Limb (tissue), 2 donors: ENCODE measurements at regions not wholly inside any gene's neighbourhood (a gene's known extent, or its start where the extent isn't known, plus 50 kb on each side); places are given as distances from the start of the nearest gene placed in this dataset.

Experiments
- DNase-seq, 2 donors: peaks; one replicate each; pipeline ENCODE4 v3.0.0-alpha.2; 2016; ENCODE audit errors: extremely low spot score in 2 of 2

DNA sequence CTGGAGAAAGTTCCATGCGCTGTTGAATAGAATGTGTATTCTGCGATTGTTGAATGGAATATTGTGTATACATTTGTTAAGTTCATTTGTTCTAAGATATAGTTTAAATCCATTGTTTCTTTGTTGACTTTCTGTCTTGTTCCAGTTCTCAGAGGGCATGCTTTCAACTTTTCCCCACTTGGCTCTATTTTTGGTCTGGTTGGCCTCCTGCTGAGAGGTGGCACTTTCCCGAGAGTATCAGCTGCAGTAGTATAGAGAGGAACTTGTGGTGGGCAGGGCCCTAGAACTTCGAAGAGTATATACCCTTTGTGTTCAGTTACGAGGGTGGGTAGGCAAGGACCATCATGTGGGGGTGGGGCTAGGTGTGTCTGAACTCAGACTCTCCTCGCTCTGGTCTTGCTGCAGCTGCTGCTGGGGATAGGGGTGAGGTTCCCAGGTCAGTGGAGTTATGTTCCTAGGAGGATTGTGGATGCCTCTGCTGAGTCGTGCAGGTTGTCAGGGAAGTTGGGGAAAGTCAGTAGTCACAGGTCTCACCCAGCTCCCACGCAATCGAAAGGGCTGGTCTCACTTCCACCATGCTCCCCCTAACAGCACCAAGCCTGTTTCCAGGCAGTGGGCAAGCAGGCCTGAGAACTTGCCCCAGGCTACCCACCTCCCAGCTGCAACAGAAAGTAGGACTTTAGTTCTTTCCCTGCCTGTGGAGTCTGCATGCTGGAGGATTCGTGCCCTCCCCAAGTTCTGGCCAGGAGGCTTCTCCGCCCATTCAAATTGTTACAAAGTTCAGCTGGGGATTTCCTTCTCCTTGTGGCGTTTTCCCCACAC, 118.9 kb upstream of the SSTR4 start:
- DNase-seq: no peak

DNA sequence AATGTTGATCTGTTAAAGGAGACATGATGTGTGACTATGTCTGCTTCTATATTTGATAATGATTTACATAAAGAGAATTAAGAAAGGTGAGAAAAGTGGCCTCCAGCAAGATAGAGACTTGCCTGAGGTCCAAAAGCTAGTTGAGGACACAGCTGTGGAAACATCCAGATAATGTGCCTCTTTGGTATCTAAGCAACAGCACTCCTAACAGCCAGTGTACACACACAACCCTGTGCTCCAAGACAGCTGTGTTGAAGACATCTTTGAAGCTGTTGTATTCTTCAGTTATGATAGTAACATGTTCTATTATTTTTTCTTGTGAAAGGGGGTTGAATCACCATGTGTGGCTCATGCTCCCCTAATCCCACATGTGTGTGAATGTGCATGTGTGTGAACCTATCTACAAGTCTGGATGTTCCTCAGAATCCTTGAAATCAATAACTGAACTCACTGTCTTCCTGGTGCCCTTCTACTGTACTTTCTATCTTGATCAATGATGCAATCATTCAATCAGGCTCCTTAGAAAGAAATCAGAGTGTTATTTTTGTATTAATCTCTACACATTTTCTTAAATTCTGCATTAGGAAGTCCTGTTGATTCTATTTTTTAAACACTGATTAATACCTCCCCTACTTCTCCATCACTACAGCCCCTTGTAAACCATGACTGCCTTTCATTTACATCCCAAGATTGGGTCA, 116.7 kb upstream of the SSTR4 start:
- no peak for DNase-seq

DNA sequence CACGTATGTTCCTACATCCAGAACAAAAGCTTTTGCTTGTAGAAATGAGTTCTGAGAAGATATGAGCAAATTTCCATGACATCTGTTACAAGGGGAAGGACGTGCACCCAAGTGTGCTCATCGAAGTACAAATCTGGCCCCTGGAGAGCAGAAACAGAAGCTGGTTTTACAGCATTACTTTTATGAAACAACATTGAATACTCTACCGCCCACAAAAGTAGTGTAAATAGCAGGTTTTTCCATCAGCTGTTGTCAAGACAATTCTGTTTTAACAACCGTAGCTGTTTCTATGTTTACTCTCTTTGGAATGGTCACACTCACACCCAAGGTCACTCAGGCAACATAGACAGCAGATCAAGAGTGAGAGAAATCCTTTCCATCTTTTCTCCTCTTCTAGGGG, 114.2 kb upstream of the SSTR4 start:
- no peak for DNase-seq

DNA sequence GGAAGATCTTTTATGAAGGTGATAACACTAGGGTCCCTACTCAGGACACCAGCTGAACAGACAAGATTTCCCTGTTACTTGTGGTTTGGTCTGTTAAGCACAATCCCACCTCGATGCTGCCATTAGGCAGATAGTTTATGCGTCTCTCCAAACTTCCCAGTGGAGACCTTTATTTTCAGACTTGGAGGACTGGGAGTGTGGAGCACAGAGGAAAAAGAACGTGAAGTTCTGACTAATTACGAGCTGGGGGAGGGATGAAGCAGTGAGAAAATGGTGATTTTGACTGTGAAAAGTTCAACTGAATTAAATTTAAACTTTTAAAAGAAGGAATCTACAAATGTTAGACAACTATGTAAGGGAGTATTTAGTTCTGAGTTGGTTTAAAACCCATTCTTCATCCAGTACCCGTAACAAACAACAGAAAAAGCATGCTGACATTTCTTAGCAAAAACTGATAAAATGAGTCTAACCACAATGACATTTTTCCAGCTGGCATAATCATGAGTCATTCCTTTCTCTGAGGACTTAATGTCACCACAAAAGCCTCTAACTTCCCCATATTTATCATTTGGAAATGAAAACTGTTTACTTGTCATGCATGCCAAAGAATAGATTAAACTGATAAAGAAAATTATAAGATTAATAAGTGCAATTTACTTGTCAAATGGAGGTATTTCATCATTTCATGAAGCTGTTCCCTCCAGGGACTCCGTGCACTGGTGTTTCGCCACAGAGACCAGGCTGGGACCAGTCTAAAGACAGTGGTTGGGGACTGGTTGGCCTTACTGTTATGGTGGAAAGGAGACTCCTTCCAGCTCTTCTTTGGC, 113.3 kb upstream of the SSTR4 start:
- no peak for DNase-seq

DNA sequence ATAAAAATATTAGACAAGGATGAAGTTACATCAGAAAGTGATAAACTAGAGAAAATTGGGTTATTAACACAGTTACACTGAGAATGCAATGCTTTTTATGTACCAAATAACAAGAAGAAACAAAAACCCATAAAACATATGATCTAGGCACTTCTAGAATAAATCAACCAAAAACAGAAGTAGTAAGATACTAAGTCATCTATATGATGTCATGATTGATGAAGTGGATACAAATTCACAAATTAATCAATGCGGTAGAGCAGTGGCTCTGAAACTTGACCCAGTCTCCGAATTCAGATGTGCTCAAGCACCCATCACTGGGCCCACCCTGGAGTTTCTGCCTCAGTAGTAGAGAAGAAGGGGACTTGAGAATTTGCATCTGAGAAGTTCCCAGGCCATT, 112.1 kb upstream of the SSTR4 start:
- DNase-seq: no peak

DNA sequence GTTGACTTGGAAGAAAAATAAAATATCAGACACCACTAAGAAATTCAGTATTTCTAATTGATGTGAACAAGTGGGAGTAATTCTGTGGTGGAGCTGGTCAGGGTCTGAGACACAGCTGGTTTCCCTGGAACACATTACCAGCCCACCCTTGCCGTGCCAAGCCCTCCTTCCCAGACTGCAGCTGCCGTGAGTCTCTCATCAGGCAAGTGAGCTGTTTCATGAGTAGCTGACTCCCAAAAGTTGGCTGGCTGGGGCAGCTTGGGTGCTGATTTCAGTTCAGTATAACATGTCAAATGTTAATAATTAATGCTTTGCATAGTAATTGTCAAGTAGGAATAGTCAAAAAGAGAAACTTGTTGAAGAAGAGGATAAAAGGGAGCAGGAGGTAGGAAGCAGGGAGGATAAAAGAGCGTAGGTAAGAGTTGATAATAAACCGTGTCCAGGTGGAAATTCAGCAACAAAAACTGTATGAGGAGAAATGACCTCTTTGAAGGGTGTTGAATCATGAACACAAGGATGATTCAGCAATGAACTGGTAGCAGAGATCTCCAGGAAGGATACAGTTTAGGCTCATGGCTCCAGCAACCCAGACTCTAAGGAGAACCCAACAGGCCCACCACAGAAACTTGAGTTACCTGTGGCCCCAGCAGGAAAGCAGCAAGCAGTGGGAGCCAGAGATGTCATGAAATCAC, 110.9 kb upstream of the SSTR4 start:
- peak in 1 of 2 donors; percentile 38 for DNase-seq

DNA sequence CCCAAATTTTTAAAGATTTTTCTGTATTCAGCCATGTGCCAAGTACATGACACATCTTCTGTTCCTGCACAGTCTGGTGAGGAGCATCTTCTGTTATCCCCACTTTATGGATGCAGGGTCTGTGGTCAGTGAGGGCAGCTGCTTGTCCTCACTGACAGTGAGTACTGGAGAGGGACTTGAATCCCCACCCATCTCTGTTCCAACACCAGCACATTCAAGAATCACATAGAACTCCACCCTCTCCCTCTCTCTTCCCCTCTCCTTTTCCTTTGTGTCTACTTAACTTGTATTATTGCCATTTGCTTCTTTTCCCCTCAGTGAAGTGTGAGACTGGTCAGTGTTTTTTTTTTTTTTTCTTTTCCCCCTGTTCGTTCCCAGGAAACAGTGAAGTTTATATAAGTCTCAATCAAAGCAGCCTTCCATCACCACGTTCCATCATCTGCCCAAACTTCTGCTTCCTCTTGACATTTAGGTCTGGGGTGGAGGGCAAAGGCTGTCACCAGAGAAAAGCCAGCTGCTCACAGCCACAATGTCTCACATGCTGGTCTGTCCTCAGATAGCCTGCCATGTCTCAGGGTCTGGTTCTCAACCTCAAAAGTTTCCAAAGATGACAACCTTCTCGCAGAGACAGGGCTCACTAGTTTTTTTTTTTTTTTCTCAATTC, 110.0 kb upstream of the SSTR4 start:
- no peak for DNase-seq

DNA sequence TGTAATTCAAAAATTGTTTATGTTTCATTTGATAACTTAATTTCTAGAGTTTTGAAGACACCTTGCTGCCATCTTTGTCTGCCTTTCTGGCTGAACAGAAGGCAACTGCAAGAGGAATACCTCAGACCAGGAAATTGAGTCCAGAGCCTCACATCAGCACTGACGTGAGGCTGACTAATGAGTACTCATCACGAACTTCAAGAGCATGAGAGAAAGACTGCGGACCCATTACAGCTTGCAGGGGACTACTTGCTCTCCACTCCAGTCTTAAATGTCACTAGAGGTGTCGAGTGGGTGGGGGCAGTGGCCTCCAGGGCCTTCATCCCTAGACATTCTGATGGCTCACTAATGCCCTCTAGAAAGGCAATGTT, 109.5 kb upstream of the SSTR4 start:
- no peak for DNase-seq

DNA sequence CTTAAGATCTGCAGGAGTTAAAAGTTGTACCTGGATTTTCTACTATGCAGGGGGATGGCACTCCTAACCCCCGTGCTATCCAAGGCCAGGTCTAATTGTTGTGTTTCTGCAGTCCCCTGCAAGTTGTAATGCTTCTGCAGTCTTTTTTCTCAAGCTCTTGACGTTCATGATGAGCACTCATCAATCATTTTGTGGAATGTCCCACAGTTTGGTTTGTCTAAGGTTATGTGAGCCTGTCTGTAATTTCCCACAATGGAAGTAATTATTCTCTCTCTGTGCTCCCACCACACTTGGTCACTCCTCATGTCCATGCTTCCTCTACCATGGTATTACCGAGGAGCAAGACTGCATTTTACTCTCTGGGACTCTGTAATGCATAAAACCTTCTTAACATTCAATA, 107.6 kb upstream of the SSTR4 start:
- DNase-seq: no peak

DNA sequence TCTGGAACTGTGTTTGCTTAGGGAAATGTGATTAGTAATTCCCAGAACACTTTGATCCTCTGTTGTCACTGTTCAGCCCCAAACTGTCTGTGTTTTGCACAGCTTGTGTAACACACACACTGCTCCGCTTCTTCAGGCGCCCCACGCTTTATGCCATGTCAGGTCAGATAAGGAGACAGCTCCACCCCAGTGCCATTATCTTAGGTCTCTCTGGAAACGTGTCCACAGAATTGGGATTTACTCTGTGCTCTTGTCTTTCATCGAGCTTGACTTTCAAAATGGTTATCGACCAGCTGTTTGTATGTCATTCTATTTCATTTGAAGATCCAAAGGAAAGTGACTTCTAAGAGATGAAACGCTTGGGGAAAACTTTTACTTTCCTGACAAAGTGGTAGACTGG, 106.4 kb upstream of the SSTR4 start:
- DNase-seq: no peak

DNA sequence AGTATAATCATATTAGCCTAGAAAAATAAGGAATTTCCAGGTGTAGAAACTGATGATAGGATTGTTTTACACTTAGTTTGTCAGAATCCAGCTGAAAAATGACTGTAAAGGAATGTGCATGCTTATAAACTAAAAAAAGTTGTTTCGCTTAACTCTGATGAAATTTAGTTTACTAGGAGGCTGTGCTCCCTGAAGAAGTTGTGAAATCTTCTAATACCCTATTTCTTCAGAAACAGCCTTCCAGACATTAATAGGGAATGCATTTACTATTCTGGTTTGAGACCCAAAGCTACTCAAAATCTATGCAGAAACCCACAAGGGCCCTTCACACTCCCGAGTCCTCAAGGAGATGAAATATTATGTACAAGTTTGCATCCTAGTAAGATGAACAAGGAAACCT, 105.5 kb upstream of the SSTR4 start:
- no peak for DNase-seq

DNA sequence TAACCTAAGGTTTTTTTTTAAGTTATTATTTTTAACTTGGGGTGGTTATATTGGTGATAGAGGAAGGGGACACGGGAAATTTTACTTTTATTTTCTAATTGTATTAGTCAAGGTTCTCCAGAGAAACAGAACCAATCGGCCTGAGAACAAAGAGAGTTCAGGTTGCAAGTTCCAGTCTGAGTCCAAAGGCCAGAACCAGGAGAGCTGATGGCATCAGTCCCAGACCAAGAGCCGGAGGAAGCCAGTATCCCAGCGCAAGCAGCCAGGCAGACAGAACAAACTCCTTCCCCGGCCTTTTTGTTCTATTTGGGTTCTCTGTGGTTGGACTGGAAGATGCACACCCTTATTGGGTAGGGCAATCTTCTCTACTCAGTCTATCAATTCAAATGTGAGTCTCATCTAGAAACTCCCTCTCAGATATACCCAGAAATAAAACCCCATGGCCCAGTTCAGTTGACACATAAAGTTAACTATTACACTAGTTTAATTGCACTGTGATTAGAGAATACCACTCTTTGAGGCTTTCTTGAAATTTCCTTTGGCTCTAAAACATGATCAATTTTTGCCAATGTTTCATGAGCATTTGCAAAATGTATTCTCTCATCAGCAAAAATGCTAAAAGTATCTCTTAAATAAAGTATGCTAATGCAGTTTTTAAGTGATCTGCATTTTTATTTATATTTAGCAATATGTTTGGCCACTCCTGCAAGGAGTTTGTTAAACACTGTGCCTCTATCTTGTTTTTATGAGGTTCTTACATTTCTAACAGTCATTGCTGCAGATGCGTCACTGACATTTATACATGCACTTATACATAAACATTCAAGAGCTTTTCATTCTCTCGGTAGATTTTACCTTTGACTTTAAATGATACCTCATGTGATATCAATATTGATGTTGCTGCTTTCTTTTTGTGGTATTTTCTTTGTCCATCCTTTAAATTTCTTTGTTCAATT, 103.2 kb upstream of the SSTR4 start:
- no peak for DNase-seq

DNA sequence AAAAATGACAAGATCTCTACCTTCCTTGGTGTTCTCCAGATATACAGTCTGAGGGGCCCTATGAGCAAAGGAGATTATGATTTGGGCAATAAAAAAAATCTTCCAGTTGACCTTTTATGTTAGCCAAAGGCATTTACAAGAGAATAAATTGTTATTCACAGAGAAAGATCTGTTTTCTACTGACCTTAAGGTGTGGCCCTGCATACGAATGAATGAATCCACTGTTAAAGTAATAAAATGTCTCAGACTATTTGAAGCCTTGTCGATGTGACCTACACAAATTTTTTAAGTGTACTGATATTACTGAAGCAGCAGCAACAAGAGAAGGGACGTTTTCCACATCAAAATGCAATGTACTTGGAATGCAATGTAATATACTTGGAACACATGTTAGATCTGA, 95.9 kb upstream of the SSTR4 start:
- DNase-seq: no peak

DNA sequence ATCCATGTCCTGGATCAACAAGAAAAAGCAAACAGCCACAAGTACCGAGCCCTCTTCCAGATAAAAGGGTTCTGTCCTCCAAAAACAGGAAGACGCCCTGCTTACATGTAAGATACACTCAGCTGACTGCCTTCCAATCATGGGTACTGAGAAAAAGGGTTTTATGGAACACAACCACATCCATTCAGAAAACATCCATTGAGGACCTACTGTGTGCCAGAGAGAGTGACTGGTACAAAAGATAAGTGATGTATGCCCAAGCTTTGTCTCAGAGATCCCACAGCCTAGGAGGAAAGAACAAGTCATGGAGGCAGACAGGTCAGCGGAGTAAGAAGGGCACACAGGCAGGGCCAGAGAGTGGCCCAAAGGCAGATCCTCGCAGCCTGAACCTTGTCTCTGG, 94.8 kb upstream of the SSTR4 start:
- no peak for DNase-seq

DNA sequence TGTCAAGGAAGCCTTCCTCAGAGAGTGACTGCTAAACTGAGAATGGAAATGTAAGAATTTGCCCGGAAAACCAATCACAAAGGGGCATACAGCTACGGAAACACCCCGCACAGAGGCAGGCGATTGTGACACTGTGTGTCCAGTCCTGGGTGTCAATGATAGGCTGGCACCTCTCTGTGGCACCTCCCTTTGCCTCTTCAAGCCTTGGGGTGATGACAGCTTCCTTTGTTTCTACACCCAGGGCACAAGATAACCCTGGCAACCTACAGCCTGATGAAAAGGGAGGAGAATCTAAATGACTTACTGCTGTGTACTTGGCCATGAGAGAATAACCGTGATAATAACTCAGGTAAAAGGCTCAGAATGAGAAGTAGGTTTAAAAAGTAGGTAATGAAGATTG, 93.6 kb upstream of the SSTR4 start:
- no peak for DNase-seq

DNA sequence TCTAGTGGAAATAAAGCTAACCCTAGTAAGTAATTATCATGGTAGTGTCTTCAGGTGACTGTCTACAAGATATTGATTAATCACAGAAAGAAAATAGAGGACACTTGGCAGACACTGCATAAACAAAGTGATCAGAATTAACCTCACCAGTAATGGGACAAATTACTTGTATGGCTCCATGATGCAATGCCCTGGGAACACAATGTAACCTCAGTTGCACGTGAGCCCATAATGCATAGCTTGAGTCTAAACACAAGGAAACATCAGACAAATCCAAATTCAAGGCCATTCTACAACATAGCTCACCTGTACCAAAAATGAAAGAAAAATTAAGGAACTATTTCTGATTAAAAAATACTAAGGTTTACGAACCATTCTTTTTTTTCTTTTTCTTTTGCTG, 92.4 kb upstream of the SSTR4 start:
- no peak for DNase-seq

DNA sequence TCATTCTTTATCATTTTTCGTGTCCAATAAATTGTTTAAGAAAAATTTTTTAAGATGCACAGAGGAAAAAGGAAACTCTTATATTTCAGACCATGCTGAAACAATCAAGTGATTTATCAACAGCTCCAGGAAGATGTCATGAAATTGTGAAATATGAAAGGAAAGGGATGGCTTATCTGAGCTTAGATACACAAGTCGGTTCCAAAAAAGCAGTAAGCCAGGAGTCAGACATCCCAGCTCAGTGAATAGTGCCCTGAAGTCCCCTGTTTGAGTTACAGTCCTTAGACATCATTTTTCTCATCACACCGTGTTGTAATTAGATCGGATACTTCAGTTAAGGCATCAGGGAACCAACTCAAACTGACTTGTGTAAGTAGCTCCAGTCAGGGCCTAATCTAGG, 91.0 kb upstream of the SSTR4 start:
- no peak for DNase-seq

DNA sequence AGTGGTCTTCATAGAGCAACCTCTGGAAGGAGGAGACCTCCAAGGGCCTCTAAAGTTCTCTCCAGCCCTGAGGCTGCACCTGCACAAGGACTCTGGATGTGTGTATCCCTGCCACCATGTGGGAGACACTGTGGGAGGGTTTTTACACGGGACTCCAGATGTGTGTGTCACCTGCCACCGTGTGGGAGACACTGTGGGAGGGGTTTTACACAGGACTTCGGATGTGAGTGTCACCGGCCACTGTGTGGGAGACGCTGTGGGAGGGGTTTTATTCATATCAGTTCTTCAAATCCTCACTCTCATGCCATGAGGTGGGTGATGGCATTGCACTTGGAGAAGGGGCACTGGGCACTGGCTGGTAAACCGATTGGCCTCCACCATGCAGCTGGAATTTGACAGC, 90.2 kb upstream of the SSTR4 start:
- no peak for DNase-seq

DNA sequence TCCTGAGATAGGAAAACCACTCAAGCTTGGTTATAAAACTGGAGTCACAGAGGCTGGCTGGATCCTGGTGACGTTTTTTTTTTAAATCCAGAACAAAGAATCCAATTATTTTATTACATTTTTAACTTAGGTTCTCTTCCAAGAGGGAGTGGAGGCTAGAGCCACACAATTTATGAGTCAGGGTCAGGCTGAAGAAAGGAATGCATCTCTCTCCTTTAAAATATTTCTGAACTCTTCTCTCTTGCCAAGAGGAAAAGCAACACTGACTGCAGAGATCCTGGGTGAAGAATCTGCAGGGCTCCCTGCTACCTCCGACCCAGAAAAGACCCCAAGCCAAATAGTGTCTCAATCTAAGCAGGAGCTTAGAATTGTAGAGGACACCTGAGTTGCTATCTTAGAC, 88.5 kb upstream of the SSTR4 start:
- DNase-seq: no peak
